IMR-90 (cell line): ENCODE measurements at regions not wholly inside any gene's neighbourhood (a gene's known extent, or its start where the extent isn't known, plus 50 kb on each side); places are given as distances from the start of the nearest gene placed in this dataset.

Source experiments
- ATAC-seq: fragments of 200-7000 bp; cut with Tn5 transposase; 2 replicates; pipeline ENCODE4 v1.9.1; 2020; ENCODE audit warnings: low read depth, mild to moderate bottlenecking, moderate library complexity
- BruUV-seq: library from RNA; stranded (reverse); fragments of 400-500 nt; replicated peaks from 2 replicates; lab custom pipeline; 2021; lab: Mats Ljungman, UMichigan
- CTCF ChIA-PET: fragments of 300-600 bp; formaldehyde crosslinking; extraction: SDS; loops from one replicate; lab custom pipeline; 2021; ENCODE audit warnings: antibody characterized with exemption; lab: Yijun Ruan, JAX
- POLR2A ChIA-PET: fragments of 300-600 bp; sonication (Branson Sonifier 250); formaldehyde crosslinking; loops from one replicate; lab custom pipeline; 2022; ENCODE audit warnings: antibody characterized with exemption; ENCODE audit not compliant: unreplicated experiment; lab: Charles Lee
- DNase-seq: peaks from one replicate; pipeline ENCODE4 v3.0.0; 2013
- H2AFZ ChIP-seq: replicated peaks from 2 replicates; pipeline ENCODE3; 2013; ENCODE audit warnings: low read length, mild to moderate bottlenecking; ENCODE audit not compliant: poor library complexity
- H2AK5ac ChIP-seq: 2 replicates; pipeline ENCODE4 v1.6.1; 2013; ENCODE audit warnings: low read depth, low read length, inconsistent platforms
- H2AK9ac ChIP-seq: replicated peaks from 2 replicates; pipeline ENCODE3; 2013; ENCODE audit warnings: mild to moderate bottlenecking, low read depth, low read length, moderate library complexity; ENCODE audit not compliant: poor library complexity
- H2BK120ac ChIP-seq: 2 replicates; pipeline ENCODE4 v1.6.1; 2013; ENCODE audit warnings: low read depth, low read length, inconsistent platforms
- H2BK15ac ChIP-seq: 3 replicates; pipeline ENCODE4 v1.6.1; 2013; ENCODE audit warnings: low read depth, low read length, inconsistent platforms
- H2BK20ac ChIP-seq: 2 replicates; pipeline ENCODE4 v1.6.1; 2013; ENCODE audit warnings: low read depth, mild to moderate bottlenecking, inconsistent platforms, low read length, moderate library complexity
- H2BK5ac ChIP-seq: 2 replicates; pipeline ENCODE4 v1.6.1; 2013; ENCODE audit warnings: mild to moderate bottlenecking, low read depth, low read length, inconsistent platforms; ENCODE audit not compliant: poor library complexity, severe bottlenecking
- H3K14ac ChIP-seq: replicated peaks from 2 replicates; pipeline ENCODE4 v1.6.1; 2013; ENCODE audit warnings: low read depth, low read length, inconsistent platforms
- H3K18ac ChIP-seq: 2 replicates; pipeline ENCODE4 v1.6.1; 2013; ENCODE audit warnings: low read depth, low read length, control low read depth
- H3K23ac ChIP-seq: 2 replicates; pipeline ENCODE4 v1.6.1; 2013; ENCODE audit warnings: low read depth, low read length, inconsistent platforms
- H3K27ac ChIP-seq: 2 replicates; pipeline ENCODE4 v1.5.1; 2013; ENCODE audit warnings: mild to moderate bottlenecking, control low read depth, low read length; ENCODE audit not compliant: insufficient read depth
- H3K27me3 ChIP-seq: 2 replicates; pipeline ENCODE4 v1.6.1; 2013; ENCODE audit warnings: low read length; ENCODE audit not compliant: control insufficient read depth, insufficient read depth
- H3K36me3 ChIP-seq: 2 replicates; pipeline ENCODE4 v1.6.1; 2013; ENCODE audit warnings: low read length, mixed read lengths; ENCODE audit not compliant: control insufficient read depth, insufficient read depth
- H3K4ac ChIP-seq: 2 replicates; pipeline ENCODE4 v1.6.1; 2013; ENCODE audit warnings: low read depth, low read length, inconsistent platforms
- H3K4me1 ChIP-seq: 2 replicates; pipeline ENCODE4 v1.6.1; 2013; ENCODE audit warnings: low read length, mixed read lengths; ENCODE audit not compliant: control insufficient read depth, insufficient read depth
- H3K4me2 ChIP-seq: 2 replicates; pipeline ENCODE4 v1.6.1; 2013; ENCODE audit warnings: low read depth, mild to moderate bottlenecking, control low read depth, low read length, moderate library complexity
- H3K4me3 ChIP-seq: 2 replicates; pipeline ENCODE4 v1.5.1; 2013; ENCODE audit warnings: low read depth, mild to moderate bottlenecking, control low read depth, low read length, moderate library complexity; ENCODE audit not compliant: insufficient read depth
- H3K56ac ChIP-seq: 2 replicates; pipeline ENCODE4 v1.6.1; 2013; ENCODE audit warnings: low read length, inconsistent platforms; ENCODE audit not compliant: insufficient read depth; ENCODE audit errors: extremely low read depth
- H3K79me1 ChIP-seq, 2 experiments: 2 replicates each; pipeline ENCODE4 v1.6.1; 2013; ENCODE audit warnings: low read length in 2 of 2, inconsistent platforms in 1 of 2, low read depth in 1 of 2
- H3K9ac ChIP-seq: 2 replicates; pipeline ENCODE4 v1.6.1; 2013; ENCODE audit warnings: low read depth, low read length, control low read depth
- H3K9me1 ChIP-seq: 2 replicates; pipeline ENCODE4 v1.6.1; 2013; ENCODE audit warnings: low read length, inconsistent platforms; ENCODE audit not compliant: insufficient read depth
- H3K9me3 ChIP-seq: 2 replicates; pipeline ENCODE4 v1.6.1; 2013; ENCODE audit warnings: low read length; ENCODE audit not compliant: control insufficient read depth, insufficient read depth
- H4K20me1 ChIP-seq: 2 replicates; pipeline ENCODE4 v1.6.1; 2013; ENCODE audit warnings: low read length, inconsistent platforms; ENCODE audit not compliant: insufficient read depth
- H4K5ac ChIP-seq: 2 replicates; pipeline ENCODE4 v1.6.1; 2013; ENCODE audit warnings: mild to moderate bottlenecking, low read depth, low read length, control low read depth
- H4K8ac ChIP-seq, 2 experiments: 2 replicates each; pipeline ENCODE4 v1.6.1; 2013; ENCODE audit warnings: low read depth in 2 of 2, low read length in 2 of 2, control low read depth in 1 of 2, inconsistent platforms in 1 of 2
- H4K91ac ChIP-seq: 2 replicates; pipeline ENCODE4 v1.6.1; 2013; ENCODE audit warnings: low read depth, low read length, inconsistent platforms; ENCODE audit not compliant: insufficient read depth
- RCOR1 ChIP-seq: IDR thresholded peaks from 2 replicates; pipeline ENCODE4 v1.6.1; 2012; ENCODE audit warnings: mild to moderate bottlenecking, low read length, improper control_type of control experiment; ENCODE audit not compliant: insufficient replicate concordance
- WGBS, 2 experiments: methylation state at CpG; one replicate each; pipeline versions ENCODE4 v1.1.5 to v1.1.7; 2013; ENCODE audit warnings: missing lambda C conversion rate in 2 of 2; ENCODE audit not compliant: insufficient read length in 1 of 2; ENCODE audit errors: extremely low coverage in 2 of 2; 5-methylcytosine and 5-hydroxymethylcytosine counted together
- dilution Hi-C: fragments of 300-500 bp; cut with HindIII; formaldehyde crosslinking; loops from one replicate; pipeline ENCODE4 v1.14.3; 2018; ENCODE audit warnings: low sequenced_read_pairs; ENCODE audit not compliant: unreplicated experiment
- in situ Hi-C: fragments of 300-500 bp; cut with MboI; formaldehyde crosslinking; loops from 3 replicates; pipeline ENCODE4 v1.14.3; 2019; ENCODE audit warnings: low sequenced_read_pairs, inconsistent platforms, mixed read lengths
- intact Hi-C: fragments of 100-400 bp; cut with micrococcal nuclease; formaldehyde crosslinking; loops from 2 replicates; pipeline ENCODE4 v1.10.0; 2022
- TF ChIP-seq, protein P1 (sequence below): conservative IDR thresholded peaks from 2 replicates; pipeline ENCODE4 v1.5.1; 2012; ENCODE audit warnings: mild to moderate bottlenecking, low read depth, low read length, improper control_type of control experiment
- TF ChIP-seq, protein P2 (sequence below): fragments of 150-350 bp; IDR thresholded peaks from 2 replicates; pipeline ENCODE4 v1.6.1; 2017; ENCODE audit warnings: mild to moderate bottlenecking, antibody characterized with exemption, low read length, low read depth

DNA sequence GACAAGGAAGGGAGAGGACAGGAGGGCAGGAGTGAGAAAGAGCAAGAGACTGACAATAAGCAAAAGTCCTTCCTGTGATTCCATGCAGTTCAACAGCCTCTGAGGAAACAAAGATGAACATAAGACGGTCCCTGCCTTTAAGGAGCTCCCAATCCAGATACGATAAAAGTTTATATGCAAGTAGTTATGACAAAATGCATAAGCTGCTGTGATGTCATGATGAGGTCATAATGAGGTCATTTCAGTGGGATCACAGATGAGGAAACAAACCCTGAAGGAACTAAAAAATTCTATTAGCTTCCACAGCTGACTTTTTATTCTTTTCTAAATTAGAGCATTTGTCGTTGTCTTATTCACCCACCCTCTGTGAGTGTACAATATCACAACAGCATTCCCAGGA lies 458.5 kb upstream of the ACVR2A start:
- WGBS, 2 experiments = no CpG with 5 or more reads among the region's 3 CpGs
- Histone ChIP-seq H3K4me2 (no peak overlapping the region), H2BK15ac (no peak overlapping the region), H2BK120ac (no peak overlapping the region), H3K4me3 (no peak overlapping the region), H4K91ac (no peak overlapping the region), H4K5ac (no peak overlapping the region), H2AK9ac (no peak overlapping the region), H2AFZ (no peak overlapping the region), H3K9me1 (no peaks in the 10 kb centered on the region), H2BK20ac (no peak overlapping the region), H3K9ac (no peak overlapping the region), H3K79me1 (no peaks in the 10 kb centered on the region), H3K23ac (no peak overlapping the region), H2AK5ac (no peak overlapping the region), H3K4me1 (no peaks in the 10 kb centered on the region), H3K9me3 (no peaks in the 10 kb centered on the region; the same call in 1 of the 2 replicates), H3K27ac (no peak overlapping the region), H2BK5ac (no peak overlapping the region), H3K27me3 (no peaks in the 10 kb centered on the region), H3K4ac (no peak overlapping the region), H4K8ac (no peak overlapping the region), H3K36me3 (no peaks in the 10 kb centered on the region), H3K18ac (no peak overlapping the region), H3K14ac (no peak overlapping the region), H3K56ac (no peak overlapping the region), H4K20me1 (no peaks in the 10 kb centered on the region)
- dilution Hi-C loops = no loop called here
- TF ChIP-seq, protein P1, sequence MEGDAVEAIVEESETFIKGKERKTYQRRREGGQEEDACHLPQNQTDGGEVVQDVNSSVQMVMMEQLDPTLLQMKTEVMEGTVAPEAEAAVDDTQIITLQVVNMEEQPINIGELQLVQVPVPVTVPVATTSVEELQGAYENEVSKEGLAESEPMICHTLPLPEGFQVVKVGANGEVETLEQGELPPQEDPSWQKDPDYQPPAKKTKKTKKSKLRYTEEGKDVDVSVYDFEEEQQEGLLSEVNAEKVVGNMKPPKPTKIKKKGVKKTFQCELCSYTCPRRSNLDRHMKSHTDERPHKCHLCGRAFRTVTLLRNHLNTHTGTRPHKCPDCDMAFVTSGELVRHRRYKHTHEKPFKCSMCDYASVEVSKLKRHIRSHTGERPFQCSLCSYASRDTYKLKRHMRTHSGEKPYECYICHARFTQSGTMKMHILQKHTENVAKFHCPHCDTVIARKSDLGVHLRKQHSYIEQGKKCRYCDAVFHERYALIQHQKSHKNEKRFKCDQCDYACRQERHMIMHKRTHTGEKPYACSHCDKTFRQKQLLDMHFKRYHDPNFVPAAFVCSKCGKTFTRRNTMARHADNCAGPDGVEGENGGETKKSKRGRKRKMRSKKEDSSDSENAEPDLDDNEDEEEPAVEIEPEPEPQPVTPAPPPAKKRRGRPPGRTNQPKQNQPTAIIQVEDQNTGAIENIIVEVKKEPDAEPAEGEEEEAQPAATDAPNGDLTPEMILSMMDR = no peak
- no peak for TF ChIP-seq RCOR1
- TF ChIP-seq, protein P2, sequence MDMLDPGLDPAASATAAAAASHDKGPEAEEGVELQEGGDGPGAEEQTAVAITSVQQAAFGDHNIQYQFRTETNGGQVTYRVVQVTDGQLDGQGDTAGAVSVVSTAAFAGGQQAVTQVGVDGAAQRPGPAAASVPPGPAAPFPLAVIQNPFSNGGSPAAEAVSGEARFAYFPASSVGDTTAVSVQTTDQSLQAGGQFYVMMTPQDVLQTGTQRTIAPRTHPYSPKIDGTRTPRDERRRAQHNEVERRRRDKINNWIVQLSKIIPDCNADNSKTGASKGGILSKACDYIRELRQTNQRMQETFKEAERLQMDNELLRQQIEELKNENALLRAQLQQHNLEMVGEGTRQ = no peak
- intact Hi-C loops = no loop called here
- ATAC-seq (no peak), DNase-seq (no peak)
- in situ Hi-C loops = no loop called here
- CTCF ChIA-PET = interaction anchor here (0.6 kb wide), 1 partner anchor 468 kb away, joined by 4 read pairs; no protein-coding TSS in a partner anchor
- BruUV-seq = no TSS peak
- POLR2A ChIA-PET = no interaction called here
